HG03103 (cell line): ENCODE measurements at regions not wholly inside any gene's neighbourhood (a gene's known extent, or its start where the extent isn't known, plus 50 kb on each side); places are given as distances from the start of the nearest gene placed in this dataset.

Experiments
- ATAC-seq: cut with Tn5 transposase; IDR thresholded peaks from one replicate; pipeline ENCODE4 v1.9.1; 2021; ENCODE audit warnings: low read depth; ENCODE audit not compliant: unreplicated experiment

DNA sequence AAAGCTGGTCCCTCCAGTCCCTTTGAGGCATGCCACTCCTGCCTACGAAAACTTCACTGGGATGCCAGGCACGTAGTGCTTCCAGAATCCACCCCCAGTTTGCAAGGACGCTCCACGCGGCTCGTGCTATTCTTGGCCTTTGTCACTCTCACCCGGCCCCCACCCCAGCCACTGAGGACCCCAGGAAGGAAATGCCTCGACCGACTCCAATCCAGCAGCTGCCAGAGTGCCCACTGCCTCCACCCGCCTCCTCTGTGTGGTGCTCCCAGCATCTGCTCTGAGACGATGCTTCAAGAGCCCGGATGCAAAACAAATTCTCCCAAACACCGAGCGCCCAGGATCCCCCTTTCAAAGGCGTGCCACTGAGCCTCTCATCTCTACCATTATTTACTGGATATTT lies 123.9 kb downstream of the RFLNA start:
- no peak for ATAC-seq

GRCh38 chr12:124418156-124418555 lies 123.3 kb downstream of the RFLNA start:
- ATAC-seq = no peak

GRCh38 chr12:124416516-124417395 lies 121.9 kb downstream of the RFLNA start:
- ATAC-seq = no peak

- no peak for ATAC-seq
Measured at GRCh38 chr12:124415064-124415463, 120.2 kb downstream of the RFLNA start.

DNA sequence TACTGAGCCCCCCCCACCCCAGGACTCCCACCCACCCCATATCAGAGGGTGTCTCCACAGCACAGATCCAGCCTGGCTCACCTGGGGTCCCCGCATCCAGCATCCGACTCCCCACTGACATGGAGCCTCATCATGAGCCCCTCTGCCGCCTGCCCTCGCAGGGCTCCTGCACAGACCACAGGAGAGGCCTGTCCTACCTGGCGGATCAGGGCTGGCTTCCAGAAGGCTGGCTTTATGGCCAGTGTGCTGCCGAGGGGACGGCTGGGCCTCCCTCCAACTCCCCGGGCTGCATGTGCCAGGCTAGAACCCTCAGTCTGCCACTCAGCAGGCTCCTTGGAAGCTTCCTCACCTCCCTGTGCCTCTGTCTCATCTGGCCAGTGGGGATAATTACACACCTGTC lies 119.0 kb downstream of the RFLNA start:
- ATAC-seq = no peak

DNA sequence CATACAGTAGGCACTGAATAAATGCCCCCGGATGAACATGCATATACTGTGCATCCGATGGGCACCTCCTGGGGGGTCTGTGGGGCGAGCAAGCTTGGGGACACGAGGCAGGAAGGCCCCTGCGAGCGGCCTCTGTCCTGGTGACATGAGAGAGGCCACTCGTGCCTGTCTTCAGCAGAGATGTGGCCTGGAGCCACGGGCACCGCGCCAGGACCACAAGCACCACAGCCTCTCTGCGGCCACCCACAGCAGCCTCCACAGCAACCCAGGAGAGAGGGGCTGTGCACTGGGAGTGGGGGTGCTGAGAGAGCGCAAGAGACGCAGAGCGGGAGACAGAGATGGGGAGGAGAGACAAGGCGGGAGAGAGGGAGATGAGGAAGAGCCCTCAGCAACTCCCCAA lies 118.5 kb downstream of the RFLNA start:
- ATAC-seq = no peak

DNA sequence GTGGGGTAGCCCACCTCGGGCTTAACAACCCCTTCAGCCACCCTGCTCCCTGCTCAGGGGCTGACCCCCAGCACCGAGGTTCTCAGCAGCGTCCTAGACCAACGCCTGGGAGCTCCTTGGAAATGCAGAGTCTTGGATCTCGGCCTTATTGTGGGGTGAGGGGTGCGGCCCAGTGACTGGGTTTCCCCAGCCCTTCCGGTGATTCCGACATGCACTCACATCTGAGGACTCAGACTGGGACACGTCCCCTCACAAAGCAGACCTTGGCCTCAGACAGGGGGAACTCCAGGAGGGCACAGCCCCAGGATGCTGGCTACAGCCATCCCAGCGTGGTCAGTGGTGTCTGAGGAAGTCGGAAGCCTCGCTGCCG lies 117.7 kb downstream of the RFLNA start:
- no peak for ATAC-seq

- no peak for ATAC-seq
Measured at GRCh38 chr12:124411953-124412645, 117.2 kb downstream of the RFLNA start.

GRCh38 chr12:124411281-124411878 lies 116.5 kb downstream of the RFLNA start:
- no peak for ATAC-seq

DNA sequence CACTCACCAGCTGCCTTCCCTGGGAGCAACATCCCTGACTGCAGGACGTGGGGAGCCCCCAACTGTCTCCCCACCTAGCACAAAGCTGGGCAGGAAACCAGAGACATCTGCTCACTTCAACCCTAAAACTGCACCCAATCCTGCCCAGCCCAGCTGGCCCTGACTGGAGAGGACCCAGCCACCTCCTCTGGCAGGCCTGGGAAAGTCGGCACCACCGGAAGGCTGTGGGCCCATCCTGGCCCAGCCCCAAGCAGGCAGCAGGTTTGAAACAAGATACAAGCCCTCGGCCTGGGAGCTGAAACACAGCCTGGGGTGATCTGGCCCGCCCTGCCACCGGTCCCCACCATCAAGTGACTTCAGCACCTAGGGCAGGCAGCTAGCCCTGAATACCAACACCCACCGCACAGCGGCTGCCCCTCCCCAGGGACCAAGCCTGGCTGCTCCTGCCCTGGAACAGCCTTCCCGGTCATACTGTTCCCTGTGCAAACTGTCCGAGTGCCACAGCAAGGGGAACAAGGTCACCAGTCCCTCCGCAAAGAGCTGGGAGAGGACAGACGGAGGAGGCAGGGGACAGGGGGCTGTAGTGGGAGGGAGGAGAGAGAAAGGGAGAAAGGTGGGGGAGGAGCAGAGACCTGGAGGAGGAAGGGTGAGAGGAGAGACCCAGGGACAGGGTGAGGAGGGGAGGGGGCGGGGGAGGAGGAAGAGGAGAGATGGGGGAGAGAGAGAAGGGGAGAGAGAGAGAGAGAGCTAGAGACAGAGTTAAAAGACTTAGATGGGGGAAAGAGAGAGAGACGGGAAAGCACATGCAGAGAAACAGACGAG lies 115.7 kb downstream of the RFLNA start:
- no peak for ATAC-seq

GRCh38 chr12:124408822-124409517 lies 114.1 kb downstream of the RFLNA start:
- ATAC-seq = no peak

DNA sequence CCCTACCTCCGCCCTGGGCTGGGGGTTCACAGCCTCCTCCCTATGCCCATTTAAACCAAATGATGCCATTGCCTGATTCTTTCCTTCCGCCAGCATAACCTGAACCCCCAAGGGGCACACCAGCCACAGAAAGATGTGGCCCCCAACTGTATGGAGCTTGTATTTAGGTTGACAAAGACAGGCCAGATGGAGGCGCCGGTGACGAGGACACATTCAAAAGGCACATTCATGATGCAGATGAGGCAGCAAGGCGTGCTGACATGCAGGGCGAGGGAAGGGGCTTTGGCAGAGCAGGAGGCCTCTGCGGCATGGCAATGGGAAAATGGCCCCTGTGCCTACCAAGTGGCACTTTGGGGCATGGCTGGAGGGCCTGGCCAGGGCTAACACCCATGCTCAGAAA lies 112.2 kb downstream of the RFLNA start:
- ATAC-seq = no peak

- no peak for ATAC-seq
Measured at GRCh38 chr12:124406043-124406442, 111.2 kb downstream of the RFLNA start.

GRCh38 chr12:124405592-124405991 lies 110.7 kb downstream of the RFLNA start:
- ATAC-seq = no peak

DNA sequence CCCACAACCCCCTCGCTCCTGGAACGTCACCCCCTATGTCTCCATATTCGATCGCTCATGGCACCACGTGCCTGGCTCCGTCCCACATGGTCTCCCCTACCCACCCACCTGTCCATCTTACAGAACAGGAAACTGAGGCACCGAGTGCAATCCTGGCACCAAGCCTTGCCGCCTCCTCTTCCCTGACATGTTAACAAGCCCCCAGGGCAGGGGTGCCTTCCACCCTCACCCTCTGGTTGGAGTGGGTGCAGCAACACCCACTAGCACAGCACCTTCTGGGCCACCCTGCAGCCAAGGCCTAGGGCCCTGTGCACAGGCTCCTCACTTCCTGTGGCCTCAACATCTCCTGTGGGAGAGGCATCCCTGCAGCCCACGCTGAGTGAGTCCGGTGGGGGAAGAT lies 110.3 kb downstream of the RFLNA start:
- no peak for ATAC-seq

DNA sequence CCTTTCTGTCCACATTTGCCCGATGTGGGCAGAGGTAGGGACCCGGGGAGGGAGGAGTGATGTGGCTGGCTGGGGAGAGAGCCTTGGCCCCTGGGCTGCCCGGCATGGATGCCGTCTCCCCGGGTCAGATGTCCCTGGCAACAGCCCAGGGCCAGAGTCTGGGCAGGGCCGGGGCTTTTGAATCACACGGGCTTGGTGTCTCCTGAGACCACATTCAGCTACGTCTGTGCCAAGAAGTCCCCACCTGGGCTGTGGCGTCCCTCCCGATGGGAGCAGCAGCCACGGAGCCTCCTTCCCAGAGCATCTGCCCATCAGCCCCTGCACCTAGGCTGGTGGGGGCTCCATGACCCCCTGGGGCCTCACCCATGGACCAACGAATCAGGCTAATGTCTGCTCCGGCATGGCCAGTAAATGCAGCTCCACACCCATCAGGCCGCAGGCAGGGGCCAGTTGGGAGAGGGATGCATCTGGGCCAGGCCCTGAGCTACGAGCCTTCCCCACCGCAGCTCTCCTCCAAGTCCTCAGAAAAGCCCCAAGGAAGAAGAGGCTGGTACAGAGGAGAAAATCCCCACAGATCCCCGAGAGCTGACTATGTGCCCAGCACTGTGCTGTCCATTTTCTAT lies 109.4 kb downstream of the RFLNA start:
- ATAC-seq = no peak

DNA sequence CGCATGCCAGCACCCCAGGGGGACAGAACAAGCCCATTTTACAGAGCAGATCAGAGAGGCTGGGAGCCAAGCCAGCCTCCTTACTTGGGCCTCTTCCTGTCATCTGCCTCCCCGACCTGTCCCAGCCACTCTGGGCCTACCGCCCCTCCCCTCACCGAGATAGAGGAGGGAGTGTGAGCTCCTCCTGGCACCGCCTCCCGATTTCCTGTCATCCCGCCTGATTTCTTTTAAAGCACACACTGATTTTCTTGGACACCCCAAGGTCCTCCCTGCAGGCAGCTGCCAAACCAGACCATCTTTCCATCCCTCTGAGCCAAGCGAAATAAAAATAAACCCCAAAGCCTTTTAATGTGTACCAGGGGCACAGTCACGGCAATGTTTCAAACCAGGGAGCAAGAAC lies 108.4 kb downstream of the RFLNA start:
- ATAC-seq = no peak

DNA sequence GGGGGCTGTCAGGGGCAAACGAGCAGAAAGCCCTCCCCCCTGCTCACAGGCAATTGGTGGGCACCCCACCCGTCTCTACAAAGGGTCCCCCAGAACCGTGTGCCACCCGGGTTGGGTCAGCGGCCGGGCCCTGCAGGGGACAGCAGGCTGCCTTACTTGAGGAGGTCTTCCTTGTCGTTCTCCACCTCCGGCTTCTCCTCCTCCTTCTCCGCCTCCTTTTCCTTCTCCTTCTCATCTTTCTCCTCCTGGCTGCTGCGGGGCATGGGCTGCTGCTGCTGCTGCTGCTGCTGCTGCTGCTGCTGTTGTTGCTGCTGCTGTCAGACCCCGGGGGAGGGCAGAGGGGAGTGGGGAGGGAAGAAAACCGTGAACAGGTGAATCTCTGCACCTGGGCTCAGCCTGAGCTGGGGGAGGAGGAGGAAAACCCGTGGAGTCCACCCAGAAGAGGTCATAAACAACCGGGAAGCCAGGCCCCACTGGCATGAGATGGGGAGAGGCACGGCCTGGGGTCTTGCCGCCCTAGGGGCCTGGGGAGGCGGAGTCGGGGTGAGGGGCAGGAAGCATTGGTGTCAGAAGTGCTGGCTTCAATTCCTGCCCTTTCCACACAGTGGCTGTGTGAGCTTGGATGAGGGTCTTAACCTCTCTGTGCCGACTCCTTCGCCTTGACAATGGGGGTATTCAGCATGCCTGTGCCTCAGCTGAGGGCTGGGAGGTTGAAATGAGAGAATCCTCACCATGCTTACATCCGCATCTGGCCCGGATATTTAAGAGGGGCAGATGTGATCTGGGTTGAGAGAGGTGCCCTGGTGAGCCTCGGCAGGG lies 107.6 kb downstream of the RFLNA start:
- ATAC-seq = no peak

DNA sequence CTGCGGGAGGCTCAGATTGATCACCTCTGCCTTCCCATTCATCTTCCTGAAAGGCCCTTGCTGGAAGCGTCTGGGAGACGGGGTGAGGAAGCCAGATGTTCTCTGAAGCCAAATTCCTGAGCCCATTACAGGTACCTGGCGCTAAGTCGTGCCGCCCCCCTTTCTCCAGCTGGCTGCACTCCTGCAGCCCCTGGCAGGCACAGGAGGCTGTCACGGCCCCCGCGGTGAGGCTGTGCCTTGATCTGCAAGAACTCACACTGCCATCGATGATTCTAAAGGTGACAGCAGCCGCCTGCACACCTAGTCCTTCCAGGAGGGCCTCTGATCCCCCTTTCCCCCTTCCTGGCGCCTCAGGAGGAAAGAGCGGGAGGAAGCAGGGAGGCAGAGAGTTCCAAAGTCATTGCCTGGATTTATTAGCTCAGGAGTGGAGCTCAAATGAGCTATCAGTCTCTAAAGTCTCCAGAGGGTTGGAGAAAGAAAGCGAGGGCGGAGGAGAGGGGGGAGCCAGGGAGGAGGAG lies 106.9 kb downstream of the RFLNA start:
- ATAC-seq = no peak
